ENCODE measurements at regions not wholly inside any gene's neighbourhood (a gene's known extent, or its start where the extent isn't known, plus 50 kb on each side); places are given as distances from the start of the nearest gene placed in this dataset.

- no peaks in the 10 kb centered on the region for H3K4me1 Mint-ChIP-seq
- POLR2A ChIA-PET: no interaction called here
Measured at GRCh38 chr16:72549878-72550277, 377.9 kb upstream of the PMFBP1 start.

DNA sequence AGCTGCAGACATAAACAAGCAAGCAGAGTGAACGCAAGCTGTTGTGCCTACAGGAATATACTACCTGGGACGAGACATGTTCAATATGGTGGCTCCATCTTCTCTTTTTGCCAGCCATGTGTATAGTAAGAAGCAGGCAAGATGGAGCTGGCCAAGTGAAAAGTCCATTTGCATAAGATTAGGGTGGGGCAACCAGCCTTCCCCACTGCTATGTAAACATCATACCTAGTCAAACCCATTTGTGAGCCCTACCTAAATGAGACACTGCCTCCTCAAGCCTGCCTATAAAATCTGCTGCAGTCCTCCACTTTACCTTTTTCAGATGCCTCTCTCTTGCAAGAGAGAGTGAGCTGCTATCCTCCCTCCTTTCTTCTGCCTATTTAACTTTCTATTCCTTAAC lies 370.1 kb upstream of the PMFBP1 start:
- Mint-ChIP-seq H3K9me3 (no peaks in the 10 kb centered on the region), H3K27ac (no peak overlapping the region), H3K36me3 (ENCODE audit: low read depth) (no peaks in the 10 kb centered on the region), H3K4me1 (peaks cover 10% of the 10 kb centered on the region), H3K4me3 (no peak overlapping the region), H3K27me3 (no peaks in the 10 kb centered on the region)
- intact Hi-C loops (cut with micrococcal nuclease): no loop called here
- CTCF ChIA-PET: no interaction called here
- TF ChIP-seq CTCF (IDR thresholded peaks at IDR 0.05): no peak
- ATAC-seq (ENCODE audit: low read depth) (no peak), DNase-seq (no peak)
- POLR2A ChIA-PET: no interaction called here

More at GRCh38 chr16:72549878-72550277, 377.9 kb upstream of the PMFBP1 start:
- intact Hi-C loops (cut with micrococcal nuclease): no loop called here
- no peak for DNase-seq
- no peak for ATAC-seq (ENCODE audit: low read depth)
- no peak for TF ChIP-seq CTCF (IDR thresholded peaks at IDR 0.05)
- CTCF ChIA-PET: no interaction called here
- no peak overlapping the region for H3K27ac Mint-ChIP-seq
- H3K27me3 Mint-ChIP-seq: no peaks in the 10 kb centered on the region
- peaks cover 8% of the 10 kb centered on the region for H3K36me3 Mint-ChIP-seq (ENCODE audit: low read depth)
- H3K9me3 Mint-ChIP-seq: peaks cover 5% of the 10 kb centered on the region
- no peak overlapping the region for H3K4me3 Mint-ChIP-seq

DNA sequence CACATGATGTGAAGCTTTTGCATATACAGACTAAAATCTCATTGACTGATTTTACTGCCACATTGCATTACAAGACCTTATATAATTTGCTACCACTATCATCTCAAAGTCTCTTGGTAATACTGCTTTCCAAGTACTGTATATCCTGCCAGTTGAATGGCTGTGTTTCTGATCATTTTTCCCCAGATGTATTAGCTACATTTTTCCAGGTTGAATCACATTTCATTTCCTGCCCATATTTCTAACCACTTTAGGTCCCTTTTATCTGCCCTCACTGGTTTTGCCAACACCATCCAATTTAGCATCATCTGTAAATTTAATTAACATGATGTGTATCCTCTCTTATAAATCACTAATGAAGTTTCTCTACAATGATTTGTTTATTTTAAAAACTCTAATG lies 365.7 kb upstream of the PMFBP1 start:
- DNase-seq (no peak), ATAC-seq (ENCODE audit: low read depth) (no peak)
- TF ChIP-seq CTCF (IDR thresholded peaks at IDR 0.05): no peak
- H3K27me3 Mint-ChIP-seq: no peaks in the 10 kb centered on the region
- ChIA-PET CTCF (no interaction called here), POLR2A (no interaction called here)
- no peaks in the 10 kb centered on the region for H3K9me3 Mint-ChIP-seq
- H3K4me3 Mint-ChIP-seq: no peak overlapping the region
- no peaks in the 10 kb centered on the region for H3K36me3 Mint-ChIP-seq (ENCODE audit: low read depth)
- H3K27ac Mint-ChIP-seq: no peak overlapping the region
- H3K4me1 Mint-ChIP-seq: peaks cover 10% of the 10 kb centered on the region
- intact Hi-C loops (cut with micrococcal nuclease): no loop called here

- POLR2A ChIA-PET: no interaction called here
- no peak overlapping the region for H3K27ac Mint-ChIP-seq
Measured at GRCh38 chr16:72536723-72537435, 364.9 kb upstream of the PMFBP1 start.

DNA sequence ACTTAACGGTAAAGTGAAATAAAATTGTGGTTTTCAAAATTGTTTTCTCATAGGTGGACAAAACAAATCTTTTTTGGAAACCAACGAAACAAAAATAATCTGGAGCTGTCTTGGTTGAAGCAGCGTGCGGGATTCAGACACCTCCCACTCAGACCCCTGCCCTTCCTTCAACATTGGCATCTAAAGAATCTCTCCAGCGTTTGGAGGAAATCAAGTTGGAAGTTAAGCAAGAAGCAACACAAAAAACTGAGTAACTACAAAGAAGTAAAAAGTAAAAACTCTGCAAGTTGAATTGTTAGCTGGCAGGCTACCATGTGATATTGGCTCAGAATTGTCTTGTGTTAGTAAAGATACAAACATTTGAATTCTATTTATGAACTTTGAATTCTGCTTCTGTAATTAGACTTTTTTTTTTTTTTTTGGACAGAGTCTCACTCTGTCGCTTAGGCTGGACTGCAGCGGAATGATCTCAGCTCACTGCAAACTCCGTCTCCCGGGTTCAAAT lies 361.0 kb upstream of the PMFBP1 start:
- Mint-ChIP-seq H3K4me1 (no peaks in the 10 kb centered on the region), H3K4me3 (no peak overlapping the region), H3K9me3 (peaks cover 1% of the 10 kb centered on the region), H3K27ac (no peak overlapping the region), H3K27me3 (no peaks in the 10 kb centered on the region), H3K36me3 (ENCODE audit: low read depth) (no peaks in the 10 kb centered on the region)
- no peak for DNase-seq
- ChIA-PET POLR2A (no interaction called here), CTCF (no interaction called here)
- TF ChIP-seq CTCF (IDR thresholded peaks at IDR 0.05): no peak
- no peak for ATAC-seq (ENCODE audit: low read depth)
- intact Hi-C loops (cut with micrococcal nuclease): no loop called here

More at GRCh38 chr16:72536723-72537435, 364.9 kb upstream of the PMFBP1 start:
- Mint-ChIP-seq H3K36me3 (ENCODE audit: low read depth) (no peaks in the 10 kb centered on the region), H3K4me1 (peaks cover 4% of the 10 kb centered on the region), H3K4me3 (no peak overlapping the region), H3K27me3 (no peaks in the 10 kb centered on the region), H3K9me3 (no peaks in the 10 kb centered on the region)
- DNase-seq (no peak), ATAC-seq (ENCODE audit: low read depth) (no peak)
- TF ChIP-seq CTCF (IDR thresholded peaks at IDR 0.05): no peak
- intact Hi-C loops (cut with micrococcal nuclease): no loop called here
- CTCF ChIA-PET: no interaction called here
